NCI-H146 (cell line): ENCODE measurements at regions not wholly inside any gene's neighbourhood (a gene's known extent, or its start where the extent isn't known, plus 50 kb on each side); places are given as distances from the start of the nearest gene placed in this dataset.
A peak's percentile ranks its signal among the peaks of the same experiment; 100 is the strongest.
"Not testable (repeated sequence)": the region's sequence is repeated elsewhere in the genome, so short reads cannot be mapped to it uniquely, and the experiment has no call there.

Source experiments
- DNase-seq: peaks from one replicate; lab custom pipeline; 2025; lab: John Stamatoyannopoulos, UW

DNA sequence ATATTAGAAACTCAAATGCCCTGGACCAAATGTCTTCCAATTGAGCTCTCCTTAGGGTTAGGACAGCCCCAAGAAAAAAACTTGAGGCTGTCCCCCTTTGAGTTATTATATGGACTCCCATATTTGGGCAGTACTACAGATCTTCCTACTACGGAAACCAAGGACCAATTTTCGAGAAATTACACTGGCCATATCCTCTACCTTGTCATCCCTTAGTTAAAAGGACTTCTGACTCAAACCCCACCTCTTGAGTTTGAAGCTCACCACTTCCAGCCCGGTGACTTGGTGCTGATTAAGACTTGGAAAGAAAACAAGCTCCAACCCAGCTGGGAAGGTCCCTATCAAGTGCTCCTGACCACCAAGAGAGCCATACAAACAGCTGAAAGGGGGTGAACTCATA is 497.0 kb upstream of the GRAMD2B start:
- no peak for DNase-seq

DNA sequence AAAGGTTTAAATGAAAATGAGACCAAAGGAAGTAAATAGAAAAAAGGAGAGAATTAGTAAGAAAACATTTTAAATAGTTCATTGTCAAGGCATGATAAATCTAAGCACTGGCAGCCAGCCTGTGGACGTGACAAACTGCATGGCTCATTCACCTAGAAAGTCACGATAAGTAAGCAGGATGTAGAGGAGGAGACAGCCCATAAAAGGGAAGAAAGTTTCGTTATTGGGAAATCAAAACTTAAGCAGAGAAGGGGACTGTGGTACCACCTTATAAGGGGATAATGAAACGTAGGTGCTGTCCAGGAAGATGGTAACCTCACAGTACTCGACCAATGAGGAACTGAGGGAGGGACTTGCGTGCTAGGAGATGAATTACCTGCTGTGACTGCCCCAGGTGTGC is 494.5 kb upstream of the GRAMD2B start:
- no peak for DNase-seq

DNA sequence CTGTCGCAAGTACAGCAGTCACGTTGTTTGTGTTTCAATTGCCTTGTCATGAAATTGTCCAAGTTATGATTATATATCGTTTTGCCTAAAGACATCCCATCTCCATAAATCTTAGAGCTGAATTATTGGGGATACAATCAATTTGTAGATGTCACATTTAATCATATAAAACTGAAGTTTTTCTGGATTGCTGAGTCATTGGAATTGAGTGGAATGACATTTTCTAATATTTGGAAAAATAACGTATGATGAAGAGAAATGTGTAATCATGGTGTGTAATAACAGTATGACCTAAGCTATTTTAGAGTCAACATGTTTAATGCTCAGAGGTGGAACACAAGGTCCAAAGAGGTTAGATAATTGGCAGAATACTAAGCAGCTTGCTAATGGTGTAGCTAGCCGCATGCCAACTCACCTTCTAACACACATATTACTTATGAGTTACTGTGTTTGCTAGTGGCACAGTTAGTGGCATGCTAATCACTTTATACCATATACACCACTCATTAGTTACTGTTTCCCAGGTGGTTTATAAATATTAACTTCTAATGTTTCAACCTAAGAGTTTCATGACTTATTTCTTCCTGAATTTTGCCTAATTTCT is 473.1 kb upstream of the GRAMD2B start:
- DNase-seq = no peak

DNA sequence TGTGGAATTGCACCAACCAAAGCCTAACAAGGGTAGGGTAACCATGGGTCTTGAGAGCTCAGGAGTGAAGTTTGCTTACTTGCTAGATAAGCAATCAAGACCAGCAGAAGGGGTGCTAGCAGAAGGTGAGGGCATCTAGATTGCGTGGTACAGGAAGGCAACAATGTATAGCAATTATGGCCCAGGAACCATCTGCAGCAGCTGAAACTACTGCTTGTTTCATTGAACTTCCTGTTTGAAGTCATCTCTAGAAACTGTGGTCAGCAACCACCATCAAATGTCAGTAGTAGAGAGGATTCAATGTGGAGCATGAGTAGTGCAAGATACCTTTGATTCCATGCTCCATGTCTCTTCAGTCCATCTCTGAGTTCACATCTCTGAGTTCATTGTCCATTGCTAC is 462.1 kb upstream of the GRAMD2B start:
- no peak for DNase-seq

DNA sequence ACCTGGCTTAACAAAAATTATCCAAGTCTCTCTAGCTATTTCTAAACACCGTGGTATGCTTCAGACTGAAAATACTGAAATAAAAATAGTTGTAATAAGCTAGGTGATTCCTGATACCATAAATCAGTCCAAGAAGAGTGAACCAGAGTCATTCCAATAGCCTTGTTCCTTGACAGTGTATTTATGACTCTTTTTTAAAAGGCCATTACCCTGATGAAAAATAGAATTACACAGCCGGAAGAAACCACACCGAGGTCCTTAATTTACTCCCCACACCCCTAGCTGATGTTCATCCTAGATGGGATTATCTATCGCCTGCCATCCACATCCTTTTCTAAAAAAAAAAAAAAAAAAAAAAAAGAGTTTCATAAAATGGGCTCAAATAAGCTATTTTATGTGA is 457.6 kb upstream of the GRAMD2B start:
- no peak for DNase-seq

DNA sequence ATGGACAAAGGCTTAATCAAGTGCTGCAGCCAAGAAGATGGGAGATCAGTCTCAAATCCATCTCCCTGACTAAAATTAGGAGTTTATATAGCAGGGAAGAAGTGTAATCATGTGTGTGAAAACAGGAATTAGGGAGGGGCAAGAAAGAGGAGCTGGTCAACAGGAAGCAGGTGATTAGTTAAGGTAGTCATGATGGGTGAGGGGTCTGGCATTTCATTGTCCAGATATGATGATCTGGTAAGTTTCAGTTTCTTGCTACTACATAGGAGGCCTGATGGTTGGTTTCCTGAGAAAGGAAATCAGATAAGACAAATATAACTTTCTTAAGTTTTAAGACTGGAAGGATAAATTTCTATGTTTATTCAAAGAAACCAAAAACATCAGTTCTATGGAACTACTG is 455.6 kb upstream of the GRAMD2B start:
- DNase-seq = no peak

DNA sequence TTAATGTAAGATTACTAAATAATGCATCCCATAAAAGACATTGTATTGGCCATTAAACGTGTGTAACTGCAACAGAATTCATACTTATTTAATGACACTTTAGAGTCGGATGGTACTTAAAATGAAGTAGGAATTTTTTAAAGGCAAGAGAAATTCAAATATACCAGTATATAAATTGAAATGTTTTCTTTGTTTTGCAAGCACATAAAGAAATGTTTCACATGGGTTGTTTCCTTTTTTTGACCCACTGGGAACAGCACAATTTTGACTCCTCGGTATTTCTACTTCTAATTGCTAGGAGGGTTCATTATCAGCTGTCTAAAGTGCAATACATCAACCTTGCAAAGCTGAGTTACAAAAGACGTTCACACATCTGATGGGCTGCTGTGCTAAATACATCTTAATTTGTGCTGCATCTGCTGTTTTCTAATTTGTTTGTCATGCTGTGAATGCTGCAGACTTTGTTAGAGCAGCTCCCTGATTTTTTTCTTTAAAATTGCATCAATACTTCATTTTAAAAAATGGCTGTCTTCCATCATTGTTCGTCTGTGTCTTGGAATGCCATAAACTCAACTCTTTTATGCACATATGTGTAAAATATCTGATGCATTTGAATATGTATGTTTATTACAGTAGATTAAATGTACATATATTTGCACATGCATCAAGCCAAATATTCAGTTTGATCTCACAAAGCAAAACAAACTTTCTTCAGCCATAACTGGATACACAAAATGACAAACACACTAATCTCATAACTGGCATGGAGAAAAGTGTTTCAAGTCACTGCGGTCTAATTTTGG is 454.0 kb upstream of the GRAMD2B start:
- no peak for DNase-seq

DNA sequence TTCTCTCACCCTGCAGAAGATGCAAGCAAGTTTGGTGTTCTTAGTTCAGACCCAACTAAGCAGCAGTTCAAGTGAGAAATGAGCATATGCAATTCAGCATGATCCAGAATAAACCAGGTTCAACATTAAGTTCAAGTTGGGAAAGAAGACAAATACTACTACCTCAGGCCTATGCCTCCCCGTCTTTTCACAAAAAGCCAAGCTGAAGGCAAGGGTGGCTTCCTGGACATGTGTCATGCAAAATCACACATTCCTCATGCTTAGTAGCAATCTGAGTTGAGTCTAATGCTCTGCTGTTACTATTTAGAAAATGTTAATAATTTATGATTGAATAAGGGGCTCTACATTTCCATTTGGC is 453.4 kb upstream of the GRAMD2B start:
- no peak for DNase-seq

DNA sequence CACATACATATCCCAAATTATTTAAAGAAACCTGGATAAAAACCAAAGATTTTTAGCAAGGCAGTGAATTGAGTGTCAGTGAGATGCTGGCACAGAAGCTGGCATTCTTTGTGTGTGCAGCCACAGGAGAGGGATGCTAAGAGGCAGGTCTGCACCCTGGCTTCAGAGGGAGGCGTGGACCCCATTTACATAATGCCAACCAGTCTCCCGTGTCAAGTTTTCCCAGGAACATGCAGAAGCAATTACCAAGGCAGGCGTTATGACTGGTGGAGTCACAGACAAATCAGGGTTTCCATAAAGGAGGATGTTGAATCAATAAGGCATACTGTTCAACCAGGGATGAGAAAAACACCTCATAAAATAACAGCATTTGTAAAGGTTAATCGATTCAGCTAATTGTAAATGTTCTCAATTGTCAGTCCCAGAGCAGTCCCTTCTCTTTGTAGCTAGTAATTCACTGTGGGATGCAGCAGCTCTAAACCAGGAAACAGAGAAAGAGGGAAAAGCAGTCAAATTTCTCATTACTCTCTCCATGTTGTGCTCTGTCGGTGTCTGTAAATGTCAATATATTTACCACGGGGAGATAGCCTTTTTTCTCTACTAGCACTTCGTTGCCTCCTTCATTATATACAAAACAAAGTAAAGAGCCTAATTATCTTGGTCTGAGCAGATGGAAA is 452.4 kb upstream of the GRAMD2B start:
- DNase-seq = peak; percentile 82

DNA sequence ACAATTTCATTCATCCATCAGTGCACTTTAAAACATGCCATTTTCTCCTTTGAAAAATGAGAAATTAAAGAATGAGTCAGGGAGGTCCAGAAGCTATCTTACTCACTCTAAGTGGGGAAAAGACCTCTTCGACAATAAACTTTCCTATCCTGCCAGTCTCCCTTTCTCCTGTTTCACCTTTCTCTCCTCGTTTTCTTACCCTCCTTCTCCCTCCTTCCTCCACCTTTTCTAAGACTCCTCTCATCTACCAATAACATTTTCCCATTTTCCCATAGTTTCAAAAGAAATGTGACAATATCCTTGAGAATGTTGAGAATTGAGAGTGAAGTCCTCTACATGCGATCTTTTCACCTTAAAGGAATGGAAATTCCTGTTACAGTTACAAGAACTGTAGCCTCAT is 450.5 kb upstream of the GRAMD2B start:
- DNase-seq = no peak

DNA sequence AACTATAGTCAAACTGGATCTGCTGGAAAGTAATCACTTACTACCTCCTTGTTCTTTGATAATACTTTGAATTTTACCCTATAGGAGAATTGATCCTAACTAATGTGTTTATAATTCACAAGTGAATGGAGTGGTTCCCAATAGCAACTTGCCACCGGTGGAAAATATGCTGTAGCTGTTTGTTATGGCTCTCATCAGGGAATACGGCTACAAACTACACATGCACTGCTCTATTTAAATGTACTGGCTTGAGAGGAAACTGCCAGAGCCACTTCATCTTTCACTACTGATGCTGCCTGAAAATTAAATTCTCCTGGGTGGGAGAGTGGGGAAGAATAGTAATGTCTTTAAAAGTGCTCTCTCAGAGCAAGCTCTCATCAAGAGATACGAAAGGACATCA is 448.5 kb upstream of the GRAMD2B start:
- no peak for DNase-seq

DNA sequence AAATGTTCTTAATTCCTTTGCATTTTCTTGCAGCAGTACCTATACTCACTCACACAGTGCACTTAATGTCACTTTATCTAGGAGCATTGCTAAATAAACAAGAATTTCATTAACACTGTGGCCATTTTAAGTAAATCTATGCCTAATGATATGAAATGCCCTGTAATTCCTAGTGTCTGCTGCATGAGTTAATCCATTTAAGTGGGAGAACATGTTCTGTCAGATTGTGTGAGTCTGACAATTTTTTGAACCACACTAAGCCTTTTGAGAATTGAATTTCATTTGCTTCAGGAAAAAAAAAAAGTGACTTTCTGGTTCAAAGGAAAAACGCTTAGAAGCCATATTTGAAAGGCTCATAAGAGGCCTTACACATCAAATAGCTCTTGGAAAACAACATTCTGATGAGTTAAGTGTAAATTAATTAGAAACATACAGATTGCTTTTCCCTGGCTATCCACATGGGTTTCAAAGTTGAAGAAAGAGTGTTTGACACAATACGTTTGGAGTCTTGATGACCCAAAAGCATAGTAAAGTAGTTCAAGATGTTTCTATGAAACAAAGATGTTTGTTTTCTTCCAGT is 446.7 kb upstream of the GRAMD2B start:
- no peak for DNase-seq

DNA sequence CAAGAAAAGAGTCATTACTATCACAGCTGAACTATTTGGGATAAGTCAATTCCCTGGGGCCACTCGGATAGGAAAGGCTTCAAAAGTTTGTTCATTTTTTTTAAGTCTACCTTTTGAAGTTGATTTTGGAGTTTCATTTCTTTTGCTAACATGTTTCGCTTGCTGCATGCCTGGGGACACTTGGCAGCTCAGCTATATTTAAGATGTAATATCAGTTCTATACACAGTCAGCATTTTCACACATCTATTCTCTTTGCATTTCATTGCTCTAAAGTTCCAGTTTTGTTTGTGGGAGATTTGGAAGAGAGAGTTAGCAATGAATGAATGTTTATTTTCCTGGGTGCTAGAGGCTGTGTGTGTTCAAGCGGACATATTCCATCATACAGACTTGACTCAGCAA is 445.2 kb upstream of the GRAMD2B start:
- no peak for DNase-seq

DNA sequence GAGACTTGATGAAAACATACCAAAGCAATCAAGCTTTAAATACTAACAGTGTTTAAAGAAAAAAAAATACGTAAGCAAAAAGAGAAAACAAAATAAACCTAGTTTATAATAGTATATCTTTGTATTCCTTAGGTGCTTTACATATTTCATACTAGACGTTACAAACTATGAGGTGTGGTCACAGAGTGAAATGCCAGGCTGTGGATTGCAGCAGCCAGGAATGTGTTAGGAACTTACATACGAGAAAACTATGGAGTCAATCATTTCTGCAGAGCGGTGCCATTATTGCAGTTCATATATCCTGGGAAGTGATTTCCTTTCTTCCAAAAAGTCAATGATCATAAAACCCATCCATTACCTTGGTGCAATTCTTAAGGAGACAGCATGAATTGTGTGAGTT is 443.6 kb upstream of the GRAMD2B start:
- no peak for DNase-seq

DNA sequence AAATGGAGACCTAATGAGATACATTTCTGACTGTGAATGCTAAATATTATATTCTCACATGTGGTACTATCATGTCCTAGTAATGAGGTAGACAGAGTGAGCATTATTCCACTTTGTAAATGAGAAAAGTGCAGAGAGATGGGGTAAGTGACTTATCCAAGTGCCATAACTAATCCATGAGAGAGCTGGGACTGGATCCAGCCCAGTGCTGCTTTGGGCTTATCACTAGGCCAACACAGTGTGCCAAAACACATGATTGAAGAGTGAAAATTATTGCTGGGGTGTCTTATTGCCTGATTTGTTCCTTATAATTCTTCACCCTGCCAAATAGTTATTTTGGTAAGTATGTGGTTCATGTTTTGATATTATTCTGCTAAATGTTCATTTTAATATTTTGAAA is 442.2 kb upstream of the GRAMD2B start:
- DNase-seq = no peak

DNA sequence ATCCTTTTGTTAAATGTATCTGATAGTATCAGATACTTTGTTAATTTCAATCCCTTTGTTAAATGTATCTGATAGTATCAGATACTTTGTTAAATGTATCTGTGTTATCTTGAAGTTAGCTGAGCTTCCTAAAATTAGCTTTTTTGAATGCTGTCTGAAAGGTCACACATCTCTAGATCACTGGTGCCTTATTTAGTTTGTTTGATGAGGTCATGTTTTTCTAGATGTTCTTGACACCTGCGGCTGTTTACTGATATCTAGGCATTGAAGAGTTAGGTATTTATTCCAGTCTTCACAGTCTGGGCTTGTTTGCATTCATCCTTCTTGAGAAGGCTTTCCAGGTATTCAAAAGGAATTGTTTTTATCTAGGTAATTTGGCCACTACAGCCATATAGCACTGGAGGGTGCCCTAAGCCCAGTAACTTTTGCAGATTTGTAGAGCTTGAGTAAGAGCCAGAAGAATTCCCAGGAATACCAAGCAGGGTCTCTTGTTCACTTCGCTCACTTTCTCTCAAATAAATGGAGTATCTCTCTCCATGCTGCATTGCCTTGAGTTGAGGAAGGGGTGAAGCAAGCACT is 435.4 kb upstream of the GRAMD2B start:
- DNase-seq = no peak

DNA sequence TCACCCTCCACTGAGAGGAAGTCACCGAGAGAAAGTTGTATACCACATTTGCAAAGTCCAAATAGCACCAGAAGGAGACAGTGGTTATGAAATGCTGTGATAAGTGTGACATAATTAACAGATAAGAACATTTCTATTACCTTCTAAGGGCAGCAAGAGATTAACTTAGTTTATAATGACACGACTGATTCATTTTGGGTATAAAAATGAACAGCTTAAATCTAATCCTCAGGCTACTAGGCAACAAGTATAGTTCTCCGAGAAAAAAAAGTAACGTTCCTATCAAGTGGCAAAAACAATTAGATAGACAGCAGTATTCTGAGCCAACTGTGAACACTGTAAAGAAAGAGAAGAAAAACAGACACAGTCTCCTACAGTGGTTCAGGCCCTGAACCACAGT is 431.2 kb upstream of the GRAMD2B start:
- DNase-seq = no peak

DNA sequence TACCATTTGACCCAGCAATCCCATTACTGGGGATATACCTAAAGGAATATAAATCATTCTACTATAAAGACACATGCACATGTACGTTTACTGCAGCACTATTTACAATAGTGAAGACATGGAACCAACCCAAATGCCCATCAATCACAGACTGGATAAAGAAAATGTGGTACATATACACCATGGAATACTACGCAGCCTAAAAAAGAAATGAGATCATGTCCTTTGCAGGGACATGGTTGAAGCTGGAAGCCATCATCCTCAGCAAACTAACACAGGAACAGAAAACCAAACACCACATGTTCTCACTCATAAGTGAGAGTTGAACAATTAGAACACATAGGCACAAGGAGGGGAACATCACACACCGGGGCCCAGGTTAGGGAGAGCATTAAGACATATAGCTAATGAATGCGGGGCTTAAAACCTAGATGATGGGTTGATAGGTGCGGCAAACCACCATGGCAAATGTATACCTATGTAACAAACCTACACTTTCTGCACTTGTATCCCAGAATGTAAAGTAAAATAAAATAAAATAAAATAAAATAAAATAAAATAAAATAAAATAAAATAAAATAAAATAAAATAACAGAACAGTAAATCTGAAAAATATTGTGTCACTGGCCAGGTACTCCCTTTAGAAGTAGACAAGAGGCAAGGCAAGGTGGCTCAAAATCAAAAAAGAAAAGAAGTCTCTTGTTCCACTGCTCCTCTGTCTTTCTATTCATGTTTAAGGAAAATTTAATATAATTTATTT is 423.8 kb upstream of the GRAMD2B start:
- DNase-seq = not testable (repeated sequence)

DNA sequence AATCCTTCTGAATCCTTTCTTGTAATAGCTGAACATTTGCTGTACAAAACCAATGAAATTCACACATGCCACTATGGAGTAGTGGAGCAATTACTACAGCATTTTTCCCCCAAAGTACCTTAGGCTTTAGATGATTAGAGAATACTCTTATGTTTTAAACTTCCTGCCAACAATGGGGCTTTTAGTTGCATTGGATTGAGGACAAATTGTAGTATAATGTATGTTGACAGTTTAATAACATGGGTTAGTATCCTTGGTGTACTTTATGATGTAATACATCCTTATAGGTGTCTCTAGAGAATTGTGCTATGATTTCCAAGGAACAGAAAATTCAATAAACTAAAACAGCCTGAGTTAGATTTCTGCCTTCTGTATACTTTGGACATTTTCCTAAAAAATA is 422.7 kb upstream of the GRAMD2B start:
- DNase-seq = no peak

DNA sequence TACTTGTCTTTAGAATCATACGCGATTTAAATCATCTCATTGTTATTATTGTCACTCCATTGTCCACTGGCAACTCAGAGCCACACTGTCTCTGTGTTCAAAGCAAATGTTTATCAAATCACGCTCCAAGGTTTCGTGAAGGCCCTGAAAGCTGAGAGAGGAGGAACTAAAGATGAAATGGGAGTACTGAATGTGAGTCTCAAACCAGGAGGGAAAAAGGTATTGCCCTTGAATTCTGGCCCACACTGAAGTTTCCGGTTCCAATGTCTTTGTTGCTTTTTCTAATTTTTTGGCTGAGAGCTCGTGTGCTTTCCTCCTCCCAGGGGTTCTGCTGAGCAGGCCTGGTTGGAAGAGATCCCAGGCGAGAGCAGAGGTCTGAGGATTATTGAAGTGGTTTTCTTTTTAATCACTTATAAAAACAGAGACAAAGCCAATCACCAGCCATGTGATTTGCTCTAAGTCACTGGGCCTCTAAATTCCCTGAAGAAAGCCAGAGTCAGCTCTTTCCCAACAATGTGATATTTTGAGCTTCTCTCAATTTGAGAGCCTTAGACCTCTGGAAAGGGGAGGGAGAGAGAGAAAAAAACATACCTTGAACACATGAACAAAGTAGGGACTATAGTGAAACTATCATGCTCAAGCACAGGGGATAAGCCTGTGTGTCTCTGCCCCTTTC is 420.8 kb upstream of the GRAMD2B start:
- no peak for DNase-seq

DNA sequence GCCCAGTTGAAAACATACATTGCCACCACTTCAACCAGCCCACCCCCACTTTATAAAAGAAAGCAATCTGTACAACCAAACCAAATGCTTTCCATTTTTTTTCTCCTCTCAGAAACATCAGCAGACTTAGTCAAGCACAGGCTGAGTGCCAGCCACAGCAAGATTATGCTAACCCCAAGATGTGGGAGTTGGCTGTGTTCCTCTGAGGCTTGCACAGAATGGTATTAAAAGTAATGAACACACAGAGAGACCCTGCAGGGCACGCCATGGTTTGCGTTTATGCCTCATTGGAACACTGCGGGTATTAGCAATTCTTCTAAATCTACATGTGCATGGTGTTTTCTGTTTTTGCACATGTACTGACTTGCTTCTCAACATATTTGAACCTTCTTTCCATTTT is 419.9 kb upstream of the GRAMD2B start:
- DNase-seq = no peak
